HG02759 (cell line): ENCODE measurements at regions not wholly inside any gene's neighbourhood (a gene's known extent, or its start where the extent isn't known, plus 50 kb on each side); places are given as distances from the start of the nearest gene placed in this dataset.
"Not testable (repeated sequence)": the region's sequence is repeated elsewhere in the genome, so short reads cannot be mapped to it uniquely, and the experiment has no call there.

Source experiments
- ATAC-seq: cut with Tn5 transposase; IDR thresholded peaks from one replicate; pipeline ENCODE4 v1.9.1; 2021; ENCODE audit warnings: mild to moderate bottlenecking, moderate library complexity; ENCODE audit not compliant: unreplicated experiment

DNA sequence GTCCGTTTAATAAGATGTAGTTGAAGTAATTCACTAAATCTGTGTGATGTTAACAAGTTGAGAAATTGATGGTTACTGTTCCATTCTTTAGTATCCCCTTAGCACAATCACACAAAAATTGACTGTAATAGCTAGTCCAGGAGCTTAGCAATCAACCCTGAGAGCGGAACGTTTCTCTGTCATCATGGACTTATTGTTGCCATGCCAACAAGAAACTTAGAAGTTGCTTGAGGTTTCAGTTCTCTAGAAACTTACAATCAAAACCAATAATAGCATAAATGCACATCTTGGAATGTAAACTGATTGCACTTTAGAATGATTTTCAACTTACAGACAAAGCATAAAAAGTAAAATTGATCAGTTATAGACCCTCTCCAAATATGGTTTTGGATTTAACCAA is 125.4 kb upstream of the ANKH start:
- ATAC-seq = peak; percentile 75

DNA sequence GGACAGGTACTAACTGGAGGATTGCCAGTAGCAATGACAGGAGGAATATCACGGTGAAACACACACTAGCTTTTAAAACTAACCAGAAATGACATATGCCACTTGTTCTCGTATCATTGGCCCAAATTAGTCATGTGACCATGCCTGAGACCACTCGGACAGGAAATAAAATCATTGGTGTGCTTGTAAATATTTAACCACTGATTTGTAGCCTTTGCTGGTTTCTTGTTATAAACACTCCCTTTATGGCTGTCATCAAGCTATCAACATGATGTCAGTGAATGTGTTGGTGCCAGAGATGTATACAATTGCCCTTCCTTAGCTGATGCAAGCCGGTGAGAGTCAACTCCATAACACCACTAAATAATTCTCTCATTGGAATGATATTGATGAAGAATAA is 123.7 kb upstream of the ANKH start:
- ATAC-seq = no peak

DNA sequence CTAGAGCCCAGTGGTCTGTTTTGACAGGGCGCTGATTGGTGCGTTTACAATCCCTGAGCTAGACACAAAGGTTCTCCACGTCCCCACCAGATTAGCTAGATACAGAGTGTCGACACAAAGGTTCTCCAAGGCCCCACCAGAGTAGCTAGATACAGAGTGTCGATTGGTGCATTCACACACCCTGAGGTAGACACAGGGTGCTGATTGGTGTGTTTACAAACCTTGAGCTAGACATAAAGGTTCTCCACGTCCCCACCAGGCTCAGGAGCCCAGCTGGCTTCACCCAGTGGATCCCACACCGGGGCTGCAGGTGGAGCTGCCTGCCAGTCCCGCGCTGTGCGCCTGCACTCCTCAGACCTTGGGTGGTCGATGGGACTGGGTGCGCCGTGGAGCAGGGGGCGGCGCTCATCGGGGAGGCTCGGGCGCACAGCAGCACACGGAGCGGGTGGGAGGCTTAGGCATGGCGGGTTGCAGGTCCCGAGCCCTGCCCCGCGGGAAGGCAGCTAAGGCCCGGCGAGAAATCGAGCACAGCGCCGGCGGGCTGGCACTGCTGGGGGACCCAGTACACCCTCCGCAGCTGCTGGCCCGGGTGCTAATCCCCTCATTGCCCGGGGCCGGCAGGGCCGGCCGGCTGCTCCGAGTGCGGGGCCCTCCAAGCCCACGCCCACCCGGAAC is 122.0 kb upstream of the ANKH start:
- not testable (repeated sequence) for ATAC-seq

DNA sequence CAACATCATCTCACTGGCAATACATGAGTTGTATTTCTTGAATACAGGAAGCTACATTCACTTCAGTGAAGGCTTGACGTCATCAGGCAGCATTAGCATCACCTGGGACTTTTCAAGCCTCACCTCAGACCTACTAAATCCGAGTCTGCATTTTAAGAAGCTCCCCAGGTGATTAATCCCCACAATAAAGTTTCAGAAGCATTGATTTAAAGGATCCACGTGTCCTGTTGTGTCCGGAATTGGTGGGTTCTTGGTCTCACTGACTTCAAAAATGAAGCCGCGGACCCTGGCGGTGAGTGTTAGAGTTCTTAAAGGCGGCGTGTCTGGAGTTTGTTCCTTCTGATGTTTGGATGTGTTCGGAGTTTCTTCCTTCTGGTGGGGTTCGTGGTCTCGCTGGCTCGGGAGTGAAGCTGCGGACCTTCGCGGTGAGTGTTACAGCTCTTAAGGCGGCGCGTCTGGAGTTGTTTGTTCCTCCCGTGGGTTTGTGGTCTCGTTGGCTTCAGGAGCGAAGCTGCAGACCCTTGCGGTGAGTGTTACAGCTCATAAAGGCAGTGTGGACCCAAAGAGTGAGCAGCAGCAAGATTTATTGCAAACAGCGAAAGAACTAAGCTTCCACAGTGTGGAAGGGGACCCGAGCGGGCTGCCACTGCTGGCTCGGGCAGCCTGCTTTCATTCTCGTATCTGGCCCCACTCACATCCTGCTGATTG is 121.3 kb upstream of the ANKH start:
- peak; percentile 87 for ATAC-seq

DNA sequence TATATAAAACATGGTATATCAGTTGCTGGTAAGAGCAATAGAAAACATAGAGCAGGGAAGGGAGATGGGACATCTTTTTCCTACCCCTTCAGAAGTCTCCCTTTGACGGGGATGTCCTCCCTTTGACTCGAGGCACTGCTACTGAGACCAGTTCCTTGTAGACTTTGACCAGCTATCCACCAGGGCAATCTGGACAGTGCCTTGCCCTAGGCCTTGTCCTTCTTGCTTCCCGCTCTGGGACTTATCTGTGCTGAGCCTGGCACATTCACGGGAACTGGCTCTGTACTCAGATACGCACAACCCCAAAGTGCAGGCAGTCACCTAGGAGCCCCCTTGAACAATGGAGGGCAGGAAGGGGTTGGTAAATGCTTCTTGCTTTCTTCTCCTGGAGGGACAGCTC is 116.6 kb upstream of the ANKH start:
- ATAC-seq = no peak

DNA sequence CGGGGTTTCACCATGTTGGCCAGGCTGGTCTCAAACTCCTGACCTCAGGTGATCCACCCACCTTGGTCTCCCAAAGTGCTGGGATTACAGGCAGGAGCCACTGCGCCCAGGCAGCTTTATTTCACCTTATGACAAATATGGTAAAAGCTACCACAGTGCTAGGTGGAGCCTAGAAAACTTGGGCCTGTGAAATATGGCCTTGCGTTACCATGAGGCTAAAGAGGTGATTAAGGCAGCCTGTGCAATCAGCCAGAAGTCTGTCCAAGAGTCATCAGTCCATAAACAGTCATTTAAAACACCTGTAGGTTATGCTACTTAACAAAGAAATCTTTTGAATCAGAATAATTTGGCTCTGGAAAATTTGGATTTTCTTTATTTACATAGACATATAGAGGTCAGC is 114.8 kb upstream of the ANKH start:
- ATAC-seq = no peak

DNA sequence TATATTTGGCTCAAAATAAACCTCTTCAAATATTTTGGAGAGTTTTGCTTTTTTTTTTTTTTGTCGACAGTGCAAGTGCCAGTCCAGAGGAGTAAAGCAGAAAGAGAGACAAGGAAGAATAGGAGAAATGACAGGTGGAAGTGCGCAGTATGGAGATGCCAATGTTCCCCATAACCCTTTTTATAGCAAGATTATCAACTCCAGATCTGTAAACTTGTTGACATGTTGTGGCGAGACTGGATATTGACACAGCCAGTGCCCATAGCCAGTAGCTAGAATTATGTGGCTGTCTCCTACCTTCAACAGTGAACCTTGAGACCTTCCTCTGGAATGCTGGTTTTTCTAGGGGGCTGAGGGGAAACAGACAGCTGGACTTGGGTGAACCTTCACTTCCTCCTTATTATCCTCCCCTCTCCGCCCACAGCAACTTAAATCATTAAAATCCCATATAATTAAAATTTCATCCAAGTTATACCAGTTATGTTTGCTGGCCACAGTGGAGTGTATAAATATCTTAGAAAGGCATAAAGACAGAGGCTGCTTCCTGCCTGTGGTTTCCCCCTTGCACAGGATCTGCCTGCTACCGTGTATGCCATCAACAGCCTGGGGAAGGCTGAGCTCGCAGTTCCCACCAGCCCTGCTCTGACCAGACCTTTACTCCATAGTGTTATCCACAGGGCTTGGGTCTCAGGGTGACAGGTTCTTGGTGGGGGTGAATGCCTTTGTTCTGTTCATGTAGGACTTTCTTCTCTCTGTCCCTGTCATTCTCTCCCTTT is 112.3 kb upstream of the ANKH start:
- ATAC-seq = no peak

DNA sequence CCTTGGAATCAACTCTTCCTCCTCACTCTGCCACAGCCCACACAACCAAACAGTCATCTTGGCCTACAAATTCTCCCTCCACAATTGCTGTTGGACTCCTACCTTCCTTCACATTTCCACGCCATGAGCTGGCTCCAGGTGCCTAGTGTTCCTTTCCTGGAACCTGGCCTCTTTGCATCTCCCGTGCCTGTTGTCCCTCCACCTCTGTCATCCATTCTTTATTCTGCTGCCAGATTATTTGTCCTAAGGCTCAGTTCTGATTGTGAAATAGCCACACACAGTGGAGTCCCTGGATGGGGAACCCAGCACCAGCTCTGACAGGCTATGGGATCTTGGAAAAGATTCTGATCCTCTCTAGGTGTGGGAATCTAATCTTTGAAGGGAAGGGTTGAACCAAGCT is 109.1 kb upstream of the ANKH start:
- ATAC-seq = no peak

DNA sequence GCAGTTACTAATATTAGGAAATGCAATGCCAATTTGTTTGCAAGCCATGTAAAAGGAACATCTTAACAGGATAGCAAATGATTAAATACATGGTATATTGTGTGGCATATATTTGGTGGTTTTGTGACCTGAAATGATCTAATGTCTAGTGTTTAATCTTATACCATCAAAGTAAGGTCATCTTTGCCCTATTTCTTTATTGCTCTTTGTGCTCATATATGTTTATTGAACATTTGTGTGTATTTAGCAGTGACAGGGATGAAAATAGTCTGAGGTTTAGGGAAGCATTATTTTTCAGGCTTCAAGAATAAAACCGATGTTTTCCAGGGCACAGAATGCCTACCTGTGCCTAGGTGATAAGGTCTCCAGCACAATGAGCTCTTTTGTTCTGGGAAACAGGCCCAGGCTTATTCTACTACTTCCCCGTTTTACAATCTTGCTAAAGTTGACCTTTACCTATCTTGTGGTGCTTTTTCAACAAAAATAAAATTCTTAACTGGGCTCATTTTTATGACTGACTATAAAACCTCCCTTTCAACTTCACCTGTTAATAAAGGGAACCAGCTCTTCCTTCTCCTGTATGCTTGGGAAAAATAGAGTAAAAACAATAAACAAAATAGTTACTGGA is 105.6 kb upstream of the ANKH start:
- no peak for ATAC-seq

DNA sequence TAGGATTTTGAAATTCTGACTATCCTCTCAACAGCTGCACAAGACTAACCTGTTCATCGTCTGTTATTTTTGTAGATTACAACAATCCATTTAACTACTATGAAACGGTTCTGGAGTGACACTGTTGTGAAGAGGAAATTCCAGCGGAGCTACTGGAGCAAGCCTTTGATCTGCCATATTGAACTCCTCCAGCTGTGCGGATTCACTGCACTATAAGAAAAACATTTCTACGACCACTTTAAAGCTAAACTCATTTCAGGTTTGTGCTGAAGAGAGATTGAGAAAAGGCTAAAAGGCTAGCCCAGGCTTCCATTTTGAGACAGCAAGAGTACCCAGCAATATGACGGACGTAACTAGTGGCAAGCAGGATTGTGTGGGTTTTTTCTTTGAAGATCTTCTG is 104.9 kb upstream of the ANKH start:
- ATAC-seq = no peak

DNA sequence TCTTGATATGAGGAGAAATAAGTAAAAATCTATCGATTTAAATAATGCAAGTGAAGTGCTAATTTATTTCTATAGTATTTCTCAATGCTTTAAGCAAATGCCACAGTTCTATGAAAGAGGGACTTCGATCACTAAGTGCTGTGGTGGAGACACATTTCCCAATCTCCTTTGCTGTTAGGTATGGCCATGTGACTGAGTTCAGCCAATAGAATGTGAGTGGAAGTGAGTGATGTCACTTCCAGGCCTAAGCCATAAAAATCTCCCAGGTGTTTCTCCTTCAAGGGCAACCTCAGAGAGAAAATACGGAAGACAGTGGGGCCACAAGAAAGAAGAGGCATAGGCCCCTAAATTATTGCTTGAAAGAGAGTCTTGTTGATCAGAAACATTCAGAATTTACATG is 100.3 kb upstream of the ANKH start:
- no peak for ATAC-seq

DNA sequence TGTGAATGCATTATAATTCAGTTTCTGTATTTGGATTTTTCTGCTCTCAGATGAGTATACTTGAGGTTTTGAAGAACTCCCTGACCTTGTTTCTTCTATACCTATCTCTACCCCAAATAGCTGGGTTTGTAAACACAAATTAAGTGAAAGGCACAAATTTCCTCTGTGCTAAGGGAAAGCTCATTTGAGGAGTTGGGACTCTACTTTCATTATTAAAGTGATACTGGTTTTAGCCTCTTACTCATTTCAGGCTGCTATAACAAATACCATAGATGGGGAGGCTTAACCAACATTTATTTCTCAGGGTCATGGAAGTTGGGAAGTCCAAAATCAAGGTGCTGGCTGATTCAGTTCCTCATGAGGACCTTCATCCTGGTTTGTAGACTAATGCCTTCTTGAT is 97.2 kb upstream of the ANKH start:
- no peak for ATAC-seq

DNA sequence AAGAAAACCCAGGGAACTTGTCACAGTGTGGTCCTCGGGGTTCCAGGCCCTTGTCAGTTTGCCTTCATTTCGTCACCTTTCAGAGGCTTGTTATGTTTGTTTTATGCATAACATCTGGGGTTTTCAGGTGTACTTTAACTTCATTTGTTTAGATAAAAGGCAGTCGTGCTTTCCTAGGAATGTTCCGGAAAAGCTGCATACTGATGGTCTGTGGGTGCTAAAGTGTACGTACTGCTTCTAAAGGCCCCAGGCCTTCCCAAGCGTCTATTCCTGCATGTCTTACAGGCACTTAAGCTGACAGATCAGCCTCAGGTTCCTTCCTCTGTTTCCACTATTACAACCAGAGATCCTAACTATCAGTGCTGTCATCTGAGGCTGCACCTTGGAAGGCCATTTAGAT is 95.6 kb upstream of the ANKH start:
- ATAC-seq = no peak

DNA sequence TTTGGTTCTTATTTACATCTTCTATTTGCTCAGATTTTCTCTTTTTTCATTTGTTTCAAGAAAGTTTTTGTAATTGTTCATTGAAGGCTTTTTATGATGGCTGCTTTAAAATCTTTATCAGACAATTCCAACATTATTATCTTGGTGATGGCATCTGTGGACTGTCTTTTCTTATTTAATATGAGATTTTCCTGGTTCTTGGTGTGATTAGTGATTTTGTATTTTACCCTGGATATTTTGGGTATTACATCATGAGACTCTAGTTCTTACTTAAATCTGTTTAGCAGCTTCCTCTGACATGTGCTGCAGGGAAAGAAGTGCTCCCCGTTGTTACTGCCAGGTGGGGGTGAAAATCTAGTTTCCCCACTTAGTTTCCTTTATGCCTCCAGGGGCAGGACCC is 94.2 kb upstream of the ANKH start:
- ATAC-seq = no peak

DNA sequence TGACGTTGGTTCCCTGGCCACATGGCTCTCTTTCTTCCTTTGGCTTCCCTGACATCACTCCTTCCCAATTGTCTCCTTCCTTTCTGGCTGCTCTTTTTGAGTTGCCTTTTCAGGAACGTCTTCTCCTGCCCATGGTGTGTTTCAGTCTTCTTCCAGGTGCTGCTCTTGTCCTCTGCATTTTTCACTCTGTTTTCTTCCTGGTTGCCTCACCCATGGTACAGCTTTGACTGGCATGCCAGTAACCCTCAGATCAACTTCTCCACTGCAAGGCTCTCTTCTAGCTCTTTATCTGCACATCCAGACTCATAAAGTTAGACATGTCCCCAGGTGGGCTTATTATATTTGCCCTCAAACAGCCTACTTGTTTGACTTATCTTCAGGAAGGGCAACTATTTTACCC is 91.0 kb upstream of the ANKH start:
- ATAC-seq = no peak

DNA sequence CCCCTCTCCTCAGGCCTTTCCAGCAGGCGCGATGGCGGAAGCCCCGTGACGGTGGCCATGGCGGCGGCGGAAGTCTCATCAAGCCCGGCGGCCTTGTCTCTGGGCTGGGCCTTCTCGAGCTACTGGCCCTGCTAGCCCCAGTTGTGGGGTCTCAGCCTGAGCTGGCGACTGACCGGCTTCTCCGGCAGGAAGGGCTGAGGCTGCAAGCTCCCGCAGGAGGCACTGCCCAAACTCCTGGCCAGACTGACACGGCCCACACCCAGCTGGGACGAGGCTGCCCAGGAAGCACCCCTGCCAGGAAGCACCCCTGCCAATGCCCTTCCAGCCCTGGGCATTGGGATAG is 88.5 kb upstream of the ANKH start:
- no peak for ATAC-seq

DNA sequence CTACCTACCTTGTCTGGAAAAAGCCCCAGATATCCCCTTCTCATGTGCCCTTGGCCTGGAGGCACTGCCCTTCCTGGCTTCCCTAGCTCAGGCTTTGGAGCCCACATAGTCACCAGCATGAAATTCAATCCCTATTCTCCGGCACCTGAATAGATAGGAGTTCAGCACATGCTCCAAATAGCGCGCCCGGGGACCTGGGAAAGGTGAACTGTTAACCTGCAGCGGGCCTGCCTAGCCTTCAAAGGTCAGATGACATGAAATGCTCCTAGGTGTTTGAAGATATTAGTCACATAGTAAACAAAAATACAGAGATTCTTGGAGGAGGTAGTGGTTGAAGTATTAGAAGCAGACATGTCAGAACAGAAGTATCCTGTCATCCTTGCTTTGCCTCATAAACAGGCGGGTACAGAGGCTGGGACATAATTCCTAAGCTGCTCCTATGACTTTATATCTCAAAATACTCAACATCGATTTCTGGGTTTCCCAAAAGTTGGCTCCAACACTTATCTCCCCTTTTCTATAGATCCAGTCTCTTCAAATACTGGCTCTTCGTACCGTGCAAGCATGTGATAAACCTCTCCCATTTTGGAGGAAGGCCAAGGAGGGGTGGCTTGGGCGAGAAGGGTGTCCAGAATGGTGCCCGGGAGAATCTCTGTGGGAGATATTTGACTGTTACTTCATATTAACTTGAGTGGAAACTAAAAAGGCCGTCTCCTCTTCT is 88.0 kb upstream of the ANKH start:
- no peak for ATAC-seq

DNA sequence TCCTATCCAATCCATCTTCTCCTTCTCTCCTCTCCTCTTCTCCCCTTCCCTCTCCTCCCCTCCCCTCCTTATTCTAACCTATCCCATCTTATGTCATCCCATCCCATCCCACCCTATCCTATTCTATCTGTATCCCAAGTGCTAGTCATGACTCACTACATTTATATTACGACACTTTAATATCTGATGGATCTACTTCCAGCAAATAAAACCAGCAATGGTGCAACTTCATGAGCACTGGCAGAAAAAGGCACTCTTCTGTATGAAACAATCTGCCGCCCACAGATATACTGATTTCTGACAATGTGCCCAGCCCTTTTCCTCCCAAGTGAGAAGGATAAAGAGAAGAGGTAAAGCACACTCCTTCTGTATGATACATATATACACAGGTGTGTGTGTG is 86.6 kb upstream of the ANKH start:
- no peak for ATAC-seq

DNA sequence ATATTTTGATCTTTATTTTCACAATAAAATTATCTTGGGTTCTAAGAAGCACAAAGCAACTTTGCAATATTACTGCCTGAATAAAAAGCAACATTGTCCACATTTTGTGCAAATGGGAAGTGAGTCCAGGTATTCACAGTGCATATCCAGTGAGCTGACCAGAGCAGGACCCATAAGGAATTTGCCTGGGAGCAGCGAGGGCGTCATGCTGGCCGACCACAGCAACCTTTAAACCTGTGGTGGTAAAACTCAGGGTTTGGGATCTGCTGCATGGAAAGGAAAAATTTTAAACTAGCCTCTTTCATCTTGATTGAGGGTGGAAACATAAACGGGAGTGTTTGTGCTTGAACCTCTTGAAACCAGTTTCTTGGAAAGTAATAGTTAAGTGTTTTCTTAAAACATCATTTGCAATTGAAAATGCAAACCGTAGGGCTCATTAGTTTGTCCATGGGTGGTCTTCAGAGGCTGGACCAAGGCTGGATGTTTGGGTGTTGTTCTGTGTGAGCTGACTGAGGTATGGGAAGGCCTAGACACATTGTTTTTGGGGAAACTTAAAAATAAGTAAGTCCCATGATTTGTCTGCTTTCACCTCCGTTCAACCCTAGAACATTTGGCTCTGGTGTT is 85.0 kb upstream of the ANKH start:
- ATAC-seq = no peak

DNA sequence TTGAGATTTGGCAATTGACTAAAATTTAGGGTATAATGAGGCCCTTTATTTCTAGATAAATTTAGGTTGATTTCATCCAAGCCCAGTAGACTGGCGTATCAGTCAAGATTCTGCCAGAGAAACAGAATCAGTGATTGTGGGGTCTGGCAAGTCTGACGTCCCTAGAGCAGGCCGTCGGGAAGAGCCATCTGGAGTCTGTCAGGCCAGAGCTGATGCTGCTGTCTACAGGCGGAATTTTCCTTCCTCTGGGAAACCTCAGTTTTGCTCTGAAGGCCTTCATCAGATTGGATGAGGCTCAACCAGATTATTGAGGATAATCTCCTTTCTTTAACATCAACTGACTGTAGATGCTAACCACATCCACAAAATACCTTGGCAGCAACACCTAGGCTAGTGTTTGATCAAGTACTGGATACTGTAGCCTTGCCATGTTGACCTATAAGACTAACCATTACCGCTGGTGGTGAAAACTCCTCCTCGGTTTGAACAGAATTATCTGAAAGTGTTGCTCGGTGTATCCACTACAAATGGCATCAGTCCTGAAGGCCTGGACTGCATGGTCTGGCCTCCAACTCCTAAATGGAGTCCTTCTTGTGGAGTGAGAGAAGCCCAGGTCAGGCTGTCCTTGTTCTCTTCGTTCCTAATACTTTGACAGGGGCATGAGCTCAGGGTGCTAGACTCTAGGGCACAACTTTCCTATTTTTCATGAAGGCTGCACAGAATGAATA is 83.2 kb upstream of the ANKH start:
- ATAC-seq = no peak
